Effector CD4-positive, alpha-beta T cell (primary cell): ENCODE measurements at regions not wholly inside any gene's neighbourhood (a gene's known extent, or its start where the extent isn't known, plus 50 kb on each side); places are given as distances from the start of the nearest gene placed in this dataset.
"Not testable (repeated sequence)": the region's sequence is repeated elsewhere in the genome, so short reads cannot be mapped to it uniquely, and the experiment has no call there.

Experiments used
- DNase-seq: peaks from one replicate; pipeline ENCODE4 v3.0.0-alpha.2; 2020

DNA sequence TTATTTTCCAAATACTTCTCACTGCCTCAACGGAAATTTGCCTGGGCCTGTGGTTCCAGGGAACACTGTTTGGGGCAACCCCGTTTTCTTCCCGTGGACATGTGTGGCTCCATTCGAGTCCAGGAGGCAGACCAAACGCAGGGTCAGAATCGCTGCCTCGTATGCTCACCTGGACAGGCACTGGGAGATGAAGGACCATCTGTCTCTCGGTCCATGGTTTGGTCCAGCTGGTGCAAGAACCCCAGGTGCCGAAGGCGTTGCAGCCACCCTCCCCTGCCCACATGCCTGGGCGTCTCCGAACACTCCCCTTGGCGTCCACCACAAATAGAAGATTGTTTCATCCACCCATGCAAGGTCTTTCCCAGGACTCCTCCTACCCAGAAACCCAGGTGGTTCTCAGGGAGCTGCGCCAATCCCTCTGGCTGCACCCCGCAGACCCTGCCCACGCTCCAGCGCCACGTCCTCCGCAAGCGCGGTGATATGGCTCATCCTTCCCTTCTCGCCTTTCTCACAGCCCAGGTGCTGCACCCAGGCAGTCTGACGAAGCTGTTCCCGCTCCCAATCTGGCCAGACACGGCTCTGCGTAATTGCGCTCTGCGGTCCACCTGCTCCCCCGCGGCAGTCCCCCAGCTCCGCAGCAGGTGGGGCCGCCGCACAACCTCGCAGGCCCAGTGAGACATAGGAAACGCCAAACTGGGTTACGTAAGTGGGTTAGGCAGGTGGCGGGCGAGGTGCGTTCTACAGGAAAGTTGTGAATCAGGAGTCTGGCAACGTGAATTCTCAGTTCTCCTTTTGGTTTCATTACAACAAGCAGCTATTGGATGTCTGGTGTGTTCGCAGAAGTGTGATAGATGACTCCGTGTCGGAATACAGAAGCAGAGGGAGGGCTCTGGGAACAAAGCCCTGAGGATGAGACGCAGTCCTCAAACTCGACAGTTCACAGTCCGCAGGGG lies 146.2 kb upstream of the ECI2 start:
- no peak for DNase-seq

GRCh38 chr6:4280707-4281106 lies 145.3 kb upstream of the ECI2 start:
- DNase-seq, result no peak

DNA sequence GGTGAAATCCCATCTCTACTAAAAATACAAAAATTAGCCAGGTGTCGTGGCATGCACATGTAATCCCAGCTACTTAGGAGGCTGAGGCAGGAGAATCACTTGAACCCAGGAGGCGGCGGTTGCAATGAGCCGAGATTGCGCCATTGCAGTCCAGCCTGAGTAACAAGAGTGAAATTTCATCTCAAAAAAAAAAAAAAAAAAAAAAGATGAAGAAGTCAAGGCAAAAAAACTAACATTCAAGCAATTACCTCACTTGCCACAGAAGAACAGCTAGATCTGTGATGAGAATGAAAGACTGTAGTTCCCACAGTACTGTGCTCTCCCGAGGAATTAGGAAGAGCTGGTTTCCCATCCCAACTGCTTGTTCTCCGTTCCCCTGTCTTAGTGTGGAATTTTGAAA lies 144.7 kb upstream of the ECI2 start:
- no peak for DNase-seq

DNA sequence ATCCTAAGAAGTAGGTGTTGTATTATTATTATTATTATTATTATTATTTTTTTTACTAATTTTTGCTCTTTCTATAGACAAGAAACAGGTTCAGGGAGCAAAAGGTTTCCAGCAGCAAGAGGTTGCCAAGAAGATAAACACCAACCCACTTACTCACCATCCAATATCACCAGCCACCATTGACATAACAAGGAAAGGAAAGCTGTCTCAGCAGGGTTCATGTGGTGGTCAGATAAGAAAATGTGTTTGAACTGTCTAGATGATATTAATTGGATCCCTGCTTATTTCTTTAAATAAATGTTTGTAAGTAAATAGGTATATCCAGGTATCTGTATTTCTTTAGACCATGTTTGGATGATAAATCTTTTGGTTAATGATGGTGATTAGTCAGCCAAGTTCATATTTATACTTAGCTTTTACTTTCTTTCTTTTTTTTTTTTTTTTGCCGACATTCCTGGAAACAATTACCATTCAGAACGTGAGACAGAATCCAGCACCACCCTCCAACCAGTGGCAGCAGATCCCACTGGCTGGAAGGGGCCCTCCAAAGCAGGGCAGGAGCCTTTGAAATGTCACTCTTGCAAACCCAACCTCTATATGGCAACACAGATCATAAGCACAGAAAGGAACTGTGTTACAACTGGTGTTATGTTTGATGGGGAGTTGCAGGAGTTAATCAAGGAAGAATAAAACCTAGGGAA lies 139.2 kb upstream of the ECI2 start:
- no peak for DNase-seq

DNA sequence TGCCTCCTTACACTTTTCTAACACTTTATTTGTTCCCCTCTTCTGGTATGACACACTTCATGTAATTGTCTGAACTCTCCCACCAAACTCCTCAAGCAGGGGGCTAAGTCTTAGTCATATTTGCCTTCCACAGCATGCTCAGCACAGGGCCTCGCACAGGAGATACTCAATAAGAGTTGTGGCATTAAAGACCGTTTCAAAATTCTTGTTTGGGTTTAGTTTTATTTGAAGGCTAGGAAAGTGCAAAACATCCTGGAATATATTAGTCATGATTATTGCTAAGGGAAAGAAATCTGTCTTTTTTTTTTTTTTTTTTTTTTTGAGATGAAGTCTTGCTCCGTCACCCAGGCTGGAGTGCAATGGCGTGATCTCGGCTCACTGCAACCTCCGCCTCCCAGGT lies 137.6 kb upstream of the ECI2 start:
- DNase-seq, result no peak

- no peak for DNase-seq
Measured at GRCh38 chr6:4271761-4272470, 136.5 kb upstream of the ECI2 start.

DNA sequence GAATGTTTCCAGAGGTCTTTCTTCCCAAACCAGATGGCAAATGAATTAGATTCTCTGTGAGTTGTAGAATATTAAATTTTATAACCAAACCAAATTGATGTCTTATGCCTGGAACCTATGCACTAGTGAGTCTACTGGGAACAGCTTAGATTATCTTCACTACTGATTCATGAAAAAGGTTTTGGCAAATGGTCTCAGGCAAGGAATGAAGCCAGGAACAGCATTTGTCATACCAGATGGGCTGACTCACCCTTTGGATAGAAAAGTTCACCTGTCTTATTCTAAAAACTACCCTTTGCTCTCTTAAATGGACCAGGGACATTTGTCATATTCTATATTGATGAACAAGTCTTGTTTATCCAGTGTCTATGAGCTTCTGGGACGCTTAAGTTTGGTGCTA lies 135.4 kb upstream of the ECI2 start:
- no peak for DNase-seq

GRCh38 chr6:4270001-4270400 lies 134.6 kb upstream of the ECI2 start:
- DNase-seq, result no peak

DNA sequence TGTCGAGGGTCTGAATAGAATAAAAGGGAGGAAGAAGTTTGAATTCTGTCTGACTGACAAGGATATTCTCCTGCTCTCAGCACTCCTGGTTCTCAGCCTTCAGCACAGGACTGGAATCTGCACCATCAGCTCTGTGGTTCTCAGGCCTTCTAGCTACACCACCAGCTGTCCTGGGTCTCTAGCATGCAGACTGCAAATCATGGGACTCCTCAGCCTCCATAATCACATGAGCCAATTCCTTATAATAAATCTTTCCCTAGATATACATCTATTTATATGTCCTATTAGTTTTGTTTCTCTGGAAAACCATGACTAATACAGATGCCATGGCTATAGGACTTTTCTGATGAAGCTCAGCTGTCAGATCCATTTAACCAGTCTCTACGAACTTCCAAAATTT lies 132.8 kb upstream of the ECI2 start:
- DNase-seq, result no peak

GRCh38 chr6:4265740-4266139 lies 130.4 kb upstream of the ECI2 start:
- no peak for DNase-seq

DNA sequence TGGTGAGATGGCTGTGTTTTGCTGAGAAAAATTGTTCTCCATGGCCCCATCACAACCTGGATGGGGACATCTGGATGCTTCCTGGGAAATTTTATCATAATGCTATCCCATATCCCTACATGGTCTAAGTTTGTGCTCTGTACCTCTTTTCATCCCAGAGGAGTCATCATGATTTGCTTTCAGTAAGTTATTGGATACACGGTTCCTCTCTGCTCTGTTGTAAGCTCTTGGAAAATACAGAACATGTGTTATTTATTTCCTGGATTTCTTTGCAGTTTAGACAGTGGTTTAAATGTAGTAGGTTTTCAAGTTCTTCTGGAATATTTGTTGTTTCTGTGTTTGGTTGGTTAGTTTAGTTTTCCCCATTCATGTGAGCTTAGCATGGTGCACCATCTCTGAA lies 129.2 kb upstream of the ECI2 start:
- no peak for DNase-seq

DNA sequence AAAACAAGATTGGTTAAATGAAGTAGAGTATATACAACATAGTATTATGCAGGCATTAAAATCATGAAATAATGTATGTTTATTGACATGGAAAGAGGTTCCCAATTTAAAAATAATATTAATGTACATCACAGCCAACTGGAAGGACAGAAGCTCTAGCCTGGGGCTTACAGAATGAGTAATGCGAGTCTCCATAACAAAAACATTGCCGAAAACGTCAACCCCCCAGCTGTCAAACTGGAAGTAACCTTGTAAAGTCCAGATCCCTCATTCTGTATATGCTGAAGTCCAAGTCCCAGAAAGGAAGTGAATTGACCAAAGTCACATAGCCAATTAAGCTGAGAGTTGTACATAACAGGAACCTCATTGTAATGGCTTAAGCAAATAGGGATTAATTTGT lies 128.7 kb upstream of the ECI2 start:
- no peak for DNase-seq

DNA sequence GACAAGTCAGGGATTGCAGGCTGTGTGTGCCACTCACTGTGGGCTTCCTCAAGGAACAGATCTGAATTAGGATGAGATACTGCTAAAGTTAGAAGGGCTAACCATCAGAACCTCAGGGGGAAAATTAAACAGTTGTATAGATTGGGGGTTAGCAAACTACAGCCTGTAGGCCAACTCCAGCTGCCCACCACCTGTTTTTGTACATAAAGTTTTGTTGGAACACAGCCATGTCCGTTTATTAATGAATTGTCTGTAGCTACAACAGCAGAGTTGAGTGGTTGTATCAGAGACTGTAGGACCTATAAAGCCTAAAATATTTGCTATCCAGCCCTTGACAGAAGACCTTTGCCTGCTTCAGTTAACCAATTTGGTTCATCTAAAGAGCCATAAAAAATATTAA lies 127.2 kb upstream of the ECI2 start:
- DNase-seq, result no peak

- no peak for DNase-seq
Measured at GRCh38 chr6:4259391-4259790, 124.0 kb upstream of the ECI2 start.

DNA sequence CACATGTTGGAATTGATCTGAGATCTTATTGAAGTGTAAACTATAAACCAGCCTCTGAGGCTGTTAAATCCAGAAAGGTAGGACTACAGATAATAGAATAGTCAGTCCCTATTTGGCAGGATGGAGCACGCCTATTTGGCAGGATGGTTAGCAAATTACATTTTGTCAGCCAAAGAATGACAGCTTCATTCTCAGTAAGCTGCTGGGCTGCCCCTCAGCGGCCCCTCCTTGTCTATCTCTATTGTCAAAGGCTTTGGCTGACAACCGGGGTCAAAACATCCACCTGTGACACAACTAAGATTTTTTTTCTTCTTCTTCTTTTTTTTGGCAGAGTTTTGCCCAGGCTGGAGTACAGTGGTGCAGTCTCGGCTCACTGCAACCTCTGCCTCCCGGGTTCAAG lies 123.4 kb upstream of the ECI2 start:
- DNase-seq, result no peak

GRCh38 chr6:4256969-4257368 lies 121.6 kb upstream of the ECI2 start:
- no peak for DNase-seq

DNA sequence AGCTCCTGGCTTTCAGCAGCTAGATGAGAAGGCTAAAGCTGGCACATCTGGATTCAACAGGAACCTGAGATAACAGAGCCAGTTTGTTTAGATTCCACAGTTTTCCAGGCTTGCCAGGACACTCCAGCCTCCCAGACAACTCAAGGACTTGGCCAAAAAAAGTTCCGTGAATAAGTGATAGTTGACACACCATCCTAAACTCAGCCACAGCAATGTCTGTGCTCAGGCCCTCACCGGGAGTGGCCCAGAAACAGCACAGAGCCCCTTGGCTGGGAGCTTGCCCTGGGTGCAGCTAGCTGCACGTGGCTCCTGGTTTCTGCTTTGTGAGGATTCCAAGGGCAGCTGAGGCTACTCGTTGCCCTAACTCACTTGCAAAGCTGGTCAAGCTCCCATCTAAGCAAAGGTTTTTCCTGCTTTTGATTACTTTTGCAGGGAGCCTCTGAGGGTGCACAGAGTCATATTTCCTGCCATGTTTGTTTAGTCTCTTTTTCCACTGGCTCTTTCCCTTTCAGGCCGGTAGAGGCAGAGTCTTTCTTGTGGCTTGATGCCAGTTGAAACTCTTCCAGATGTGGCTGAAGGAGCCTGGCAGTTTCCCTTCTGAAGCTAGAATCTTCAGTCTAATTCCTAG lies 118.3 kb upstream of the ECI2 start:
- DNase-seq, result no peak

GRCh38 chr6:4252445-4252844 lies 117.1 kb upstream of the ECI2 start:
- not testable (repeated sequence) for DNase-seq

DNA sequence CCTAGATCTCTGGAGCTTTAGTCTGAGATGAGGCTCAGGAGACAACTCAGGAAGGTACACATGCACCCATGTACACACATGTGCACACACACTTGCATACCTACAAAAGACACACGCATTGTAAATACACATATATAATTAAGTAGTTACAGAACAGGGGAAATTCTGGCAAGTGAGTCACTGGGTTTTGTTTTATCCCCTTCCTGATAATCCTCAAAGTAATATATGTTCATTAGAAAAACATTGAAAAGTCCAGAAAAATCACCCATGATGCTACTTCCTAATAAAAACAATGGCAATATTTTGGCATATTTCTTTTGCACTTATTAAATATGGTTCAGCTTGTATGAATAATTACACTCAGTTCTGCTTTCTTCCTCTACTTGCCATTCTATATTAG lies 115.3 kb upstream of the ECI2 start:
- DNase-seq, result no peak

GRCh38 chr6:4243832-4244231 lies 108.5 kb upstream of the ECI2 start:
- DNase-seq, result not testable (repeated sequence)

- no peak for DNase-seq
Measured at GRCh38 chr6:4243237-4243636, 107.9 kb upstream of the ECI2 start.

GRCh38 chr6:4242601-4243000 lies 107.2 kb upstream of the ECI2 start:
- DNase-seq, result no peak

DNA sequence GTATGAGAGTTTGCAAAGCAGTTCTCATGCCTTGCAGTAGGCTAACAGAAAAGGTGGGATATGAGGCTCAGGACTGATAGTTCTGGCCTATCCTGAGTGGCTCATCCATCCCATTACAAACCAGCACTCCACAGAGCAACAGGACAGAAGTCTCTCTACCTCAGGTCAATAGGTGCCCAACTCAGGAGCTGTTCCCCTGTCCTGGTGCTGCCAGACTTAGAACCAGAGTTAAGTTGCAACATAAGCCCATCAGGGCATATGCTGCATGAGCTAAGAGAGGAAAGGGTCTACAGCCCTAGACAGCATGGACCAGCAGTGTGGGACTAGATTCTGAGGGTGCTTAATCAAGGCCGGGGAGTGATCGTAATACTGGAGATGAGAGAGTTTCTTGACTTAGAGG lies 104.8 kb upstream of the ECI2 start:
- no peak for DNase-seq
